ENCODE measurements at regions not wholly inside any gene's neighbourhood (a gene's known extent, or its start where the extent isn't known, plus 50 kb on each side); places are given as distances from the start of the nearest gene placed in this dataset.

DNA sequence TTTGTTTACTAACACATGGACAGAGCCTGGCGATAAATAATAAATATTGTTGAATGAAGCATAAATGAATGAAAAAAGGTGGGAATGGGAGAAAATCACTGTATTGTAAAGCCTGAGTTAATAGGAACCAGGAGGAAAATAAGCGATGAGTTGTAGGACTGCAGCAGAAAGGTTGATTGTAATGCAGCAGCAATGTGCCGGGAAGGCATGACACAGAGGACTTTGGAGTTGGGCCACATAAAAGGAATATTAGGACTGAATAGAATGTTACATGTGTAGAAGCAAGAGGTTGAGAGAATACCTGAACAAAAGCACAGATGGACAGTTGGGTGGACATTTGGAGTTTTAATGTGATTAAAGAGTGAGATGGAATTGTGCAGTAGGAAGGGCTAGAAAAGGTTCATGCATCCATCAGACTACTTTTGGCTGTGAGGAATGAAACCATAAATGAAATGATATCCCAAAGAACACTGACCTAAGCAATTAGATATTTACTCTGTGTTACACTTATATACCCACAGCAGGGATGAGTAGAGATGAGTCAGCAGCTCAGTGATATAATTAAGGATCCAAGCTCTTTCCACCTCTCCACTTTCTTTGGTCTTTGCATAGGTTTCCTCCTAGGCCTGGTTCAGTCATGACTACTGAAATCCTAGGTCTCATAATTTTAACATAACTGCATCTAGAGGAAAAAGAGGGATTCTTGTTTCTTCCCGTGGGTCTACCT, 55.4 kb downstream of the CCER1 start:
- H3K27me3 ChIP-seq (ENCODE audit: control insufficient read depth, insufficient read depth, low read length) = no peaks in the 10 kb centered on the region
- peak; percentile 12 to 64 for DNase-seq (ENCODE audit: low read depth in 2 of 2)
- H4K20me1 ChIP-seq (ENCODE audit: control insufficient read depth, extremely low read depth, insufficient read depth, low read length) = no peaks in the 10 kb centered on the region
- no peak overlapping the region for H3K9ac ChIP-seq (ENCODE audit: insufficient read depth, low read length)
- no peak overlapping the region for H3K4me3 ChIP-seq (replicated peaks in 1 of 4; ENCODE audit: control extremely low read depth in 1 of 4, insufficient read depth in 1 of 4, low read depth in 3 of 4, low read length in 4 of 4)
- TF ChIP-seq, protein P1, sequence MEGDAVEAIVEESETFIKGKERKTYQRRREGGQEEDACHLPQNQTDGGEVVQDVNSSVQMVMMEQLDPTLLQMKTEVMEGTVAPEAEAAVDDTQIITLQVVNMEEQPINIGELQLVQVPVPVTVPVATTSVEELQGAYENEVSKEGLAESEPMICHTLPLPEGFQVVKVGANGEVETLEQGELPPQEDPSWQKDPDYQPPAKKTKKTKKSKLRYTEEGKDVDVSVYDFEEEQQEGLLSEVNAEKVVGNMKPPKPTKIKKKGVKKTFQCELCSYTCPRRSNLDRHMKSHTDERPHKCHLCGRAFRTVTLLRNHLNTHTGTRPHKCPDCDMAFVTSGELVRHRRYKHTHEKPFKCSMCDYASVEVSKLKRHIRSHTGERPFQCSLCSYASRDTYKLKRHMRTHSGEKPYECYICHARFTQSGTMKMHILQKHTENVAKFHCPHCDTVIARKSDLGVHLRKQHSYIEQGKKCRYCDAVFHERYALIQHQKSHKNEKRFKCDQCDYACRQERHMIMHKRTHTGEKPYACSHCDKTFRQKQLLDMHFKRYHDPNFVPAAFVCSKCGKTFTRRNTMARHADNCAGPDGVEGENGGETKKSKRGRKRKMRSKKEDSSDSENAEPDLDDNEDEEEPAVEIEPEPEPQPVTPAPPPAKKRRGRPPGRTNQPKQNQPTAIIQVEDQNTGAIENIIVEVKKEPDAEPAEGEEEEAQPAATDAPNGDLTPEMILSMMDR (conservative IDR thresholded peaks at IDR 0.05 in 1 of 2, IDR thresholded peaks at IDR 0.05 in 1 of 2; ENCODE audit: low read depth in 1 of 2, low read length in 2 of 2) = no peak
- no peak for TF ChIP-seq EZH2 (IDR thresholded peaks at IDR 0.05; ENCODE audit: low read length, missing control alignments)
- H2AFZ ChIP-seq (ENCODE audit: low read length) = no peak overlapping the region
- H3K36me3 ChIP-seq (ENCODE audit: control insufficient read depth, insufficient read depth, low read length) = no peaks in the 10 kb centered on the region
- no peaks in the 10 kb centered on the region for H3K9me3 ChIP-seq (ENCODE audit: control insufficient read depth, insufficient read depth, low read depth, low read length)
- H3K4me2 ChIP-seq (ENCODE audit: extremely low read depth, insufficient read depth, low read length) = no peak overlapping the region
- H3K79me2 ChIP-seq (ENCODE audit: control insufficient read depth, insufficient read depth, low read length) = no peaks in the 10 kb centered on the region
- no peak overlapping the region for H3K27ac ChIP-seq (ENCODE audit: insufficient read depth, low read length)
- peaks cover 10% of the 10 kb centered on the region for H3K4me1 ChIP-seq (ENCODE audit: control insufficient read depth, extremely low read depth, insufficient read depth, low read length)

DNA sequence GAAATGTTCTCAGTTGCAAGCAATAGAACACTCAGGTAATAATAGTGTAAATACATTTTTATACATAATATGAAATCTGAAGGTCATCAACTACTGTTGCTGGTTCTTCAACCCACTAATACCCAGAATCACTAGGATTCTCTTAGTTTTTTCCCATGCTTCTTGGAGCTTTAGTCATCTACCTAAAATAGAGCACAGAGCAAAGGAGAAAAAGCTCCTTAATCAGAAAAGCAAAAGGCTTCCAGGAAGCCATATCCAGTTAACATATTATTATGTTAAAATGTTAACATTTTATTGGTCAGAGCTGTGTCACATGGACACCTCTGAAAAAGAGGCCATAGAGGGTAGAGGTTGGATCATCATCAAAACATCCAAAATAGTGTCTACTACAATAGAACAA, 57.0 kb downstream of the CCER1 start:
- no peak overlapping the region for H3K9ac ChIP-seq (ENCODE audit: insufficient read depth, low read length)
- no peak overlapping the region for H2AFZ ChIP-seq (ENCODE audit: low read length)
- H3K36me3 ChIP-seq (ENCODE audit: control insufficient read depth, insufficient read depth, low read length) = no peaks in the 10 kb centered on the region
- H3K4me2 ChIP-seq (ENCODE audit: extremely low read depth, insufficient read depth, low read length) = no peak overlapping the region
- H3K4me1 ChIP-seq (ENCODE audit: control insufficient read depth, extremely low read depth, insufficient read depth, low read length) = peaks cover 10% of the 10 kb centered on the region
- TF ChIP-seq, protein P1 (conservative IDR thresholded peaks at IDR 0.05 in 1 of 2, IDR thresholded peaks at IDR 0.05 in 1 of 2; ENCODE audit: low read depth in 1 of 2, low read length in 2 of 2) = no peak
- TF ChIP-seq EZH2 (IDR thresholded peaks at IDR 0.05; ENCODE audit: low read length, missing control alignments) = no peak
- no peaks in the 10 kb centered on the region for H3K9me3 ChIP-seq (ENCODE audit: control insufficient read depth, insufficient read depth, low read depth, low read length)
- H4K20me1 ChIP-seq (ENCODE audit: control insufficient read depth, extremely low read depth, insufficient read depth, low read length) = no peaks in the 10 kb centered on the region
- no peaks in the 10 kb centered on the region for H3K27me3 ChIP-seq (ENCODE audit: control insufficient read depth, insufficient read depth, low read length)
- peak in 1 of 2 donors; percentile 21 for DNase-seq (ENCODE audit: low read depth in 2 of 2)
- no peak overlapping the region for H3K4me3 ChIP-seq (replicated peaks in 1 of 4; ENCODE audit: control extremely low read depth in 1 of 4, insufficient read depth in 1 of 4, low read depth in 3 of 4, low read length in 4 of 4)
- H3K27ac ChIP-seq (ENCODE audit: insufficient read depth, low read length) = no peak overlapping the region
- no peaks in the 10 kb centered on the region for H3K79me2 ChIP-seq (ENCODE audit: control insufficient read depth, insufficient read depth, low read length)

DNA sequence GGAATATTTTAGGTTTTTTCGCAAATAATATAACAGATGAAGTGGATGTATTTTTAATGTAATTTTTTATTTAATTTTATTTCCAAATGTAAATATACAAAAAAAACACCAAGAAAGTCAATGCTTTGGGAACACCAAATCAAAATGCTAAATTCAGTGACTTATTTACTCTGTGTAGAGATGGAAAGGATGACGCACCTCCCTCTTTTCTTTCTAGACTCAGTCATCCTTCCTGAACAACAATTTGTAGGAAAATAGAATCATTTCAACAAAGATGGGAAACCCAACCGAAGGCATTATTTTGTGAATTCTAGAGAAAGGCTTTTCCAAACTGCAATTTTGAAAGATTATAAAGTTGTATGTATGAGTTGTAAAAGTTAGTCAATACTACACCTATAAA, 57.7 kb downstream of the CCER1 start:
- Histone ChIP-seq H3K4me3 (replicated peaks in 1 of 4; ENCODE audit: control extremely low read depth in 1 of 4, insufficient read depth in 1 of 4, low read depth in 3 of 4, low read length in 4 of 4) (no peak overlapping the region), H2AFZ (ENCODE audit: low read length) (no peak overlapping the region), H3K9ac (ENCODE audit: insufficient read depth, low read length) (no peak overlapping the region), H3K4me2 (ENCODE audit: extremely low read depth, insufficient read depth, low read length) (no peak overlapping the region), H3K36me3 (ENCODE audit: control insufficient read depth, insufficient read depth, low read length) (no peaks in the 10 kb centered on the region), H4K20me1 (ENCODE audit: control insufficient read depth, extremely low read depth, insufficient read depth, low read length) (no peaks in the 10 kb centered on the region), H3K27ac (ENCODE audit: insufficient read depth, low read length) (no peak overlapping the region), H3K79me2 (ENCODE audit: control insufficient read depth, insufficient read depth, low read length) (no peaks in the 10 kb centered on the region), H3K9me3 (ENCODE audit: control insufficient read depth, insufficient read depth, low read depth, low read length) (no peaks in the 10 kb centered on the region), H3K4me1 (ENCODE audit: control insufficient read depth, extremely low read depth, insufficient read depth, low read length) (peaks cover 10% of the 10 kb centered on the region), H3K27me3 (ENCODE audit: control insufficient read depth, insufficient read depth, low read length) (no peaks in the 10 kb centered on the region)
- DNase-seq (ENCODE audit: low read depth in 2 of 2) = no peak
- TF ChIP-seq EZH2 (IDR thresholded peaks at IDR 0.05; ENCODE audit: low read length, missing control alignments) = no peak
- TF ChIP-seq, protein P1 (conservative IDR thresholded peaks at IDR 0.05 in 1 of 2, IDR thresholded peaks at IDR 0.05 in 1 of 2; ENCODE audit: low read depth in 1 of 2, low read length in 2 of 2) = no peak
